AG09319 (cell line): ENCODE measurements at regions not wholly inside any gene's neighbourhood (a gene's known extent, or its start where the extent isn't known, plus 50 kb on each side); places are given as distances from the start of the nearest gene placed in this dataset.

Source experiments
- DNase-seq: peaks from one replicate; pipeline ENCODE4 v3.0.0-alpha.2; 2010; ENCODE audit warnings: low read depth; ENCODE audit errors: extremely low read depth
- TF ChIP-seq, protein P1 (sequence below): IDR thresholded peaks from 2 replicates; pipeline ENCODE4 v1.5.1; 2011; ENCODE audit warnings: low read depth, mild to moderate bottlenecking, inconsistent platforms, low read length, moderate library complexity

DNA sequence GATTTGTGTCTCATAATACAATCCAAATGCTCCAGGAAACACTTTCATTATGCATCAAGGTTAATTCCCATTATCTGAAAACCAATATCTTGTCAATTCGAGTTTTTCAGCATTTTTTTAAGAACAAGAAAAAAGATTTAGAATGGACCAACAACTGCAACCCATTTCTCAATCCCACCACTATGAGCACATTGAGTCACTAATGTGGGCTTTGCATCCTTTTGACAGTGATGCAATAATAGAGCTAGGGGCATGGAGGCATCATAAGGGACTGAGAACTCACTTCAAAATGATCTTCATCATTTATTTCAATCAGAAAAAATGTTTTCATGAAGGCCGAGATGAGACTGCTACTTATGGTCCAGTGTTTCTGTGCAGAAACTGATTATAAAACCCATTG is 74.8 kb upstream of the DEFB112 start:
- DNase-seq, result no peak
- TF ChIP-seq, protein P1, sequence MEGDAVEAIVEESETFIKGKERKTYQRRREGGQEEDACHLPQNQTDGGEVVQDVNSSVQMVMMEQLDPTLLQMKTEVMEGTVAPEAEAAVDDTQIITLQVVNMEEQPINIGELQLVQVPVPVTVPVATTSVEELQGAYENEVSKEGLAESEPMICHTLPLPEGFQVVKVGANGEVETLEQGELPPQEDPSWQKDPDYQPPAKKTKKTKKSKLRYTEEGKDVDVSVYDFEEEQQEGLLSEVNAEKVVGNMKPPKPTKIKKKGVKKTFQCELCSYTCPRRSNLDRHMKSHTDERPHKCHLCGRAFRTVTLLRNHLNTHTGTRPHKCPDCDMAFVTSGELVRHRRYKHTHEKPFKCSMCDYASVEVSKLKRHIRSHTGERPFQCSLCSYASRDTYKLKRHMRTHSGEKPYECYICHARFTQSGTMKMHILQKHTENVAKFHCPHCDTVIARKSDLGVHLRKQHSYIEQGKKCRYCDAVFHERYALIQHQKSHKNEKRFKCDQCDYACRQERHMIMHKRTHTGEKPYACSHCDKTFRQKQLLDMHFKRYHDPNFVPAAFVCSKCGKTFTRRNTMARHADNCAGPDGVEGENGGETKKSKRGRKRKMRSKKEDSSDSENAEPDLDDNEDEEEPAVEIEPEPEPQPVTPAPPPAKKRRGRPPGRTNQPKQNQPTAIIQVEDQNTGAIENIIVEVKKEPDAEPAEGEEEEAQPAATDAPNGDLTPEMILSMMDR, result no peak

DNA sequence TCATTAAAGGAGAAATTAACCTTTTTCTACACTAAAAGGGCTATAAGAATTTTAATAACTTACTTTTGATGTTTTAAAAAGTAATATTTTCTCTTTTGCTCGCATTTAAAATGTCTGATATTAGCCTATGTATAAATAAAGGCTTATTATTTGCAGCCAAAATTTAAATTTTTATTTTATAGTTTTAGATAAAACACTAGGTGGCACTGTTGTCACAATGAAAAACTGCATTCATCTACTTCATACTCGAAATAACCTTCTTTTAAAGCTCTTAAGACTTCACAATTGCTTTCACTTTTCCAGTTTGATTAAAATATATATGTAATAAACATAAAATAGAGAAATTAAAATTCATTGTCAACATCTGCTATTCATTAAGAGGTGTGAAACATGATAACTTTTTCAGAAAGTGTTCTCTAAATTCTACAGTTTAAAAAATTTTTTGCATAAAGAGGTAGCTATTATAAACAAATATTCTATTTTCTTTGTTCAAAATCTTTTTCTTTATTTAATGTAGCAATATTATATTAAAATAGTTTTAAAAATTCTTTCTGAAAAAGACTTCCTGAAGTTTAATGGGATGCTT is 78.8 kb upstream of the DEFB112 start:
- no peak for DNase-seq
- TF ChIP-seq, protein P1, result peak; percentile 42

DNA sequence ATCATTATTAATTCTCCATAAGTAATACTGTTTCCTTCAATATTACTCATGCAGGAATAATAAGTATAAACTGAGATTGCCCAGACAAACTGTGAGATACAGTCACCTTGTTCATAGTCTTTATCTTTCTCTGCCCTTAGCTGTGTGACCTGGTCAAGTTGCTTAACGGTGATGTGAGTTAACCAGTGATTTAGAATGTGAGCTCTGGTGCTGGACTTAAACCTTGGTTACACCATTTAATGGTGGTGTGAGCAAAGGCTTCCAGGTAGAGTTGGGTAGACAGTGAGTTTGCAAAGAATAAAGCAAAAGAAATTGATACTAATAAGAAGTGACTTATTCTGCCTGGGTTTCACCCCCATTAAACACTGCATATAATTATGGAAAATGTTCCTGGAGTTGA is 86.2 kb upstream of the DEFB112 start:
- TF ChIP-seq, protein P1, result no peak
- DNase-seq, result no peak

DNA sequence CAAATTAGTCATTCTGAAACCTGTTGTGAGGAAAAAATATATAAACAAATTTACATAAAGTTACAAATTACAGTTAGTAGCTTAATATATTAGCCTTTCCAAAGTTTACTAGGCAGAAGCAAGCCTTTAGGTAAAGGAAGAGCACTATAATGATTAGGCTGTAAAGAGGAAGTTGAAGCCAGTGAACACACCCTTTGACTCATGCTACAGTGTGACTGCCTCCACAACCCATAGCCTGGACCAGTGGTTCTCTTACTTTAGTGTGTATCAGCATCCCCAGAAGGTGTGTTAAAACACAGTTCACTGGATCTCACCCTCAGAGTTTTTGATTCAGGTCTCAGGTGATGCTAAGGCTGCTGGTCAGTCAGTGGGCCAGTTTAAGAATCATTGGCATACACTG is 91.4 kb upstream of the DEFB112 start:
- DNase-seq, result no peak
- TF ChIP-seq, protein P1, result no peak

DNA sequence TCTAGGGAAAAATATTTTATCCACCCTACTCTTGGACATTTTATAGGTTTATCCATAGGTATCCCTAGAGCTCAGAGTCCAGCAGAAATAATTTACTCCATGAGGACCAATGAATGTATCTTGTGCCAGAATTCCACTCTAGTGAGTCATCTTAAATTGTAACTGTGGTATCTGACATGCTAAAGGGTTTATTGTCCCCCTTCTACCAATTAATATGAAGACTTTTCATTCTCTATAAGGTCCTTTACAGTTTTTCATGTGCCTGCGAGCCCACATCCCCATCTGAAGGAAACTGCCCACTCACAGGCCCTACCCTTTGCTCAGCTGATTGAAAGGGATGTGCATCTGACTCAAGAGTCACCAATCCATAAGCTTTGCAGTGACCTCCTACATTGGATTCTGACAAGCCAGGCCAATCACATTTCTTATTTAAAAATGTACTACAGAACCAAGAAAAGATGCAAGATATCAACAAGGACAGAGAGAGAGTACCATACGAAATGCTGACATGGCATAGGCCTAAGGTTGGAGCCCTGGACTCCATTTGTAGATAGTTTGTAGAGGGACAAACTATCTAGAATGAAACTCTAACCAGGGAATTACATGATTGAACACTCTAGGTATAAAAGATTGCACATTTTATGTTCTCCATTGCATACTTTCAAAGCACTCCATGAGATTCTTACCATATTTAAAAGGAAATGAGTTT is 93.4 kb upstream of the DEFB112 start:
- TF ChIP-seq, protein P1, result no peak
- DNase-seq, result no peak

DNA sequence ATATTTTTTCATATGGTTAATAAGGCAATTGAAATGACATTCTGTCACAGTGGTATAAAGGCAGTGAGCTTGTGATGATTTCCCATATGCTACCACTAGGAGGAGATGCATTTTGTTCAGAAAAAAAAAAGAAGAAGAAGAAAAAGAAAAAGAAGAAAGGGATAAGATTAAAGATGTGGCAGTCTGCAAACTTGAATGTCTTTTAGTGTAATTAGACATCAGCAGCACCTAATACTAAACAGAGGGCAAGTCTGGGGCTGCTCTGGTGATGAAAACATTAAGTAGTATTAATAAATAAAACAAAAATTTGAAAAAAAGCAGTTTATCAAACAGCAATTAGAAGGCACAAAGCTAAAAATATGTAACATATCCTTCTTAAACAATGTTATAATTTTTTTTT is 95.4 kb upstream of the DEFB112 start:
- TF ChIP-seq, protein P1, result no peak; the same call in 1 of the 2 replicates
- no peak for DNase-seq

DNA sequence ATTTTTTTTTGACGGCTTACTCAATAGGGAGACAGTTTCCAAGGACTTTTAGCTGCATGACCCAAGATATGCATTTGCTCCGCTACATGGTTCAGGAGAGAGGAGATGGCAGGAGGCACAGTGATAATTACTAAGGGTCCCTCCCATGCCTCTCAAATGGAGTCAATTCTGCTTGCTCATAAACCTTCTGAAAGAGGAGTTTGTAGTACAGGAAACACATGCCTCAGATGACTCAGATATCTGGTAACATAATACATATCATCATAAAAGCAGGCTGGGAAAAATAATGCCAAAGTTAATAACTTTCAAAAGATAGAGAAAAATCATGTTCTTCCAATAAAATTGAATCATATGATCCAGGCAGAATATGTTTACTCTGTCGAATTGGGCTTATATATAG is 97.6 kb upstream of the DEFB112 start:
- TF ChIP-seq, protein P1, result no peak
- no peak for DNase-seq
